Panc1 (cell line): ENCODE measurements at regions not wholly inside any gene's neighbourhood (a gene's known extent, or its start where the extent isn't known, plus 50 kb on each side); places are given as distances from the start of the nearest gene placed in this dataset.
A peak's percentile ranks its signal among the peaks of the same experiment; 100 is the strongest.
"Not testable (repeated sequence)": the region's sequence is repeated elsewhere in the genome, so short reads cannot be mapped to it uniquely, and the experiment has no call there.

Source experiments
- ATAC-seq: fragments of 200-7000 bp; cut with Tn5 transposase; 2 replicates; pipeline ENCODE4 v1.9.1; 2020; ENCODE audit warnings: mild to moderate bottlenecking, moderate library complexity
- BruUV-seq: library from RNA; stranded (reverse); fragments of 400-500 nt; replicated peaks from 2 replicates; lab custom pipeline; 2021; lab: Mats Ljungman, UMichigan
- CTCF ChIA-PET: fragments of 300-600 bp; sonication (Branson Sonifier 250); formaldehyde crosslinking; loops from one replicate; lab custom pipeline; 2022; ENCODE audit warnings: antibody characterized with exemption; lab: Charles Lee
- POLR2A ChIA-PET: fragments of 300-600 bp; sonication (Branson Sonifier 250); formaldehyde crosslinking; loops from one replicate; lab custom pipeline; 2022; ENCODE audit warnings: antibody characterized with exemption; lab: Charles Lee
- DNase-seq: peaks from one replicate; pipeline ENCODE4 v3.0.0-alpha.2; 2010; ENCODE audit warnings: low read depth, low spot score
- H3K27ac ChIP-seq: 2 replicates; pipeline ENCODE4 v1.5.1; 2011; ENCODE audit warnings: mild to moderate bottlenecking, low read length, inconsistent platforms
- H3K27me3 ChIP-seq: fragments of 200-500 bp; sonication (Bioruptor generic); 2 replicates; pipeline ENCODE4 v1.6.0; 2014; ENCODE audit warnings: low read length, inconsistent platforms; ENCODE audit not compliant: control insufficient read depth, insufficient read depth
- H3K36me3 ChIP-seq: fragments of 200-500 bp; sonication (Bioruptor generic); 2 replicates; pipeline ENCODE4 v1.5.1; 2014; ENCODE audit warnings: inconsistent platforms, mild to moderate bottlenecking, low read length, moderate library complexity; ENCODE audit not compliant: control insufficient read depth, insufficient read depth
- H3K4me1 ChIP-seq: 2 replicates; pipeline ENCODE4 v1.5.1; 2011; ENCODE audit warnings: inconsistent platforms, mild to moderate bottlenecking, low read length, moderate library complexity; ENCODE audit not compliant: control insufficient read depth, insufficient read depth
- H3K4me3 ChIP-seq, 2 experiments: 2 replicates each; pipeline ENCODE4 v1.5.1; 2011 to 2012; ENCODE audit warnings: low read depth in 2 of 2, low read length in 2 of 2, mild to moderate bottlenecking in 2 of 2, inconsistent platforms in 1 of 2, moderate library complexity in 1 of 2
- H3K9me3 ChIP-seq: fragments of 200-500 bp; sonication (Bioruptor generic); 2 replicates; pipeline ENCODE4 v1.5.1; 2014; ENCODE audit warnings: low read depth, mild to moderate bottlenecking, inconsistent platforms, low read length, moderate library complexity; ENCODE audit not compliant: control insufficient read depth, insufficient read depth
- in situ Hi-C: cut with HindIII; loops from 2 replicates; pipeline ENCODE4 v1.10.0; 2016; ENCODE audit warnings: low sequenced_read_pairs, low pct_unique_long_range_greater_than_20kb
- intact Hi-C: fragments of 100-400 bp; cut with micrococcal nuclease; formaldehyde crosslinking; loops from one replicate; pipeline ENCODE4 v1.10.0; 2022; ENCODE audit not compliant: unreplicated experiment

DNA sequence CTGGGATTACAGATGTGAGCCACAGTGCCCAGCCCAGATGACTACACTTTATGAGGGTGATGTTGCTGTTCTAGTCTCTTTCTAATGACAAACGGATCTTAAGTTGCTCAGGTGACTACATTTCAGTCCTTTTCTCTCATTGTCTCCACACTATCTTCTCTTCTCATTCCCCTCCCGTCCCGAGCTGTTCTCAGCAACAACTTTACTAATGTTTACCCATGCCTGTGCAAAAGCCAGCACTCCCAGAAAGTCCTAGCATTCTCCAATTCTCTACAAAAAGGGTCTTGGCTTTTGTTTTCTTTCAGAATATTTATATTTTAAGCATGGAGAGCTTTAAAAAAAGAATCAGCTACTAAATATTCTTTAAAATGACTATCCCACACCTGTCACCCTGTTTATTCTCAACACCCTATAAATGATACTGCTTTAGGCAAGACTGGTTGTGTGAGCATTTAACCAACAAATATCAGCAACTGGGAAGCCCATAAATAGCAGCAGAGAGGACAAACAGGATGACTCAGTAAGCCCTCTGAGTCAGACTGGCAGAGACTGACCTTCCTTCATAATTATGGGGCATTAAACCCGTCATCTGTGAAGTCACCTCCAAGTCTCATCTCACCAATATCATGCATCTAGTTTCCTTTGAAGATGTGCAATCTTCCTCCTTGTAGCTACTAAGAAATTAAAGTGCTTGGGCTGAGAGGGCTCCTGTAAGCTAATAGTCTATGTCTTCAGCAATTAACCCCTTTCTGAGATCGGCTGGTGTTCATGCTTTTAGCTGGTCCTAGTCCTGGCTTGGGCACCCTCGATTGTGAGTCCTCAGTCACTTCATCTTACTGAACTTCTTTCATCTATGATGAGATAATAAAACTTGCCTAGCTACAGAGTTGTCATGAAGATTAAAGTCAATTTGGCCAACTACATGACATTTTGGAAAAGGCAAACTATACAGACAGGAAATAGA is 72.6 kb upstream of the KIF2A start:
- CTCF ChIA-PET, POLR2A ChIA-PET, H3K4me3 ChIP-seq, H3K27ac ChIP-seq, in situ Hi-C loops, BruUV-seq, H3K4me1 ChIP-seq, H3K9me3 ChIP-seq, intact Hi-C loops, H3K36me3 ChIP-seq, H3K27me3 ChIP-seq: not testable (repeated sequence)
- ATAC-seq (peak; percentile 97), DNase-seq (peak; percentile 48)

DNA sequence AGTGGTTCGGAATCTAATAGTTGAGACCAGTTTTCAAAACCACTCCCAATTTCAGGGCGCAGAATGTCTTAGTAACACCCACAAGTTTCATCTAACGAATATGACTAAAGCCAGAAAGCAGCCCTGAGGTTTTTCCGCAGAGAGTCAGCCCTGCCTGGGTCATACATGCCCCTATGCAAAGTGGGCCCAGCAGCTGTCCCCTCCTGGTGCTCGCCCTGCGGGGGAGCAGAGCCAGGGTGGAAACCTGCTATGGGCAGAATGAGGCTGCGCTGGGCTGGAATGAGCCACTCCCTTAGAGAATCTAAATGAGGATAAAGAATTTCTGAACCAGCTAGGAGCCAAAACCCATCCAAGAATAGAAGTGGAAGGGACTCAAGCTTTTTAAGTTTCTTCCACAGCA is 69.4 kb upstream of the KIF2A start:
- POLR2A ChIA-PET, BruUV-seq, intact Hi-C loops, DNase-seq, H3K4me3 ChIP-seq, H3K27me3 ChIP-seq, ATAC-seq, H3K27ac ChIP-seq, CTCF ChIA-PET, H3K9me3 ChIP-seq, H3K36me3 ChIP-seq, in situ Hi-C loops, H3K4me1 ChIP-seq: not testable (repeated sequence)

DNA sequence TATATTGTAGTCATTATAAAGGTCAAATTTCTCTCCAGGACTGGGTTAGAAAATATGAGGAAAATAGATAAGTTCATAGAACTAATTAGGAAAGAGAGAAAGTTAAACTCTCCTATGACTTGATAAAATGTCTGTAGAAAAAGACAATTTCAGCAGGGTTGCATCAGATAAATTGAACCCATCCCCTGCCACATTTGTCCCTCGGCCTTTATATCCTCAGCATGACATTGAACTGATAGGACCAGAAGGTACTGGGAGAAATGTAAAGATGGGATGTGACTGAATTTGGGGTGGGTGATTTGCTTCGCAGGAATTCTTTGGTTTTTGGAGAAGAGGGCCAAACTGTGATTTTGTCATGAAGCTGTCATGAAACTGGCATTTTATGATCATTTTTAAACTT is 68.1 kb upstream of the KIF2A start:
- H3K4me3 ChIP-seq, intact Hi-C loops, ATAC-seq, H3K9me3 ChIP-seq, H3K27ac ChIP-seq, H3K36me3 ChIP-seq, DNase-seq, BruUV-seq, in situ Hi-C loops, CTCF ChIA-PET, H3K27me3 ChIP-seq, H3K4me1 ChIP-seq: not testable (repeated sequence)
- POLR2A ChIA-PET: interaction anchor here (0.6 kb wide), 1 partner anchor 32 kb away, joined by 4 read pairs; no protein-coding TSS in a partner anchor

DNA sequence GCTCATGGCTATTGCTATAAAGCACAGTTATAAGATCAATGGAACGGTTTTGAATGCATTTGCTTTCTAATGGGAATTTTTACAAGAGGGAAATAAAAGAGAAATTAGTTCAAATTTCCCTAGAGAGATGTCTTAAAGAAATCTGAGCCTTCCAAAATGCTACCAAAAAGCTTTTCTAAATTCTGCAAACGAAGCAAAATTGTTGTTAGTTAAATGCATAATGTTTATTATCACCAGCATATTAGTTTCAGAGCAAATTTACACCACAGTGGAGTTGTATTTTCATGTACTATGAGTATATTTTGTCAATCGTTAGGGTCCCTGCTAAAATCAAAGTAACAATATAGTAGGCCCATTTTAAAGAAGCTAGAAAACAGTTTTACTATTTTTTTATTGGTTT is 67.4 kb upstream of the KIF2A start:
- in situ Hi-C loops, DNase-seq, H3K9me3 ChIP-seq, intact Hi-C loops, H3K27me3 ChIP-seq, H3K36me3 ChIP-seq, ATAC-seq, BruUV-seq, CTCF ChIA-PET, H3K4me1 ChIP-seq, H3K4me3 ChIP-seq, H3K27ac ChIP-seq: not testable (repeated sequence)
- POLR2A ChIA-PET: interaction anchor here (0.6 kb wide), 1 partner anchor 32 kb away, joined by 4 read pairs; no protein-coding TSS in a partner anchor

DNA sequence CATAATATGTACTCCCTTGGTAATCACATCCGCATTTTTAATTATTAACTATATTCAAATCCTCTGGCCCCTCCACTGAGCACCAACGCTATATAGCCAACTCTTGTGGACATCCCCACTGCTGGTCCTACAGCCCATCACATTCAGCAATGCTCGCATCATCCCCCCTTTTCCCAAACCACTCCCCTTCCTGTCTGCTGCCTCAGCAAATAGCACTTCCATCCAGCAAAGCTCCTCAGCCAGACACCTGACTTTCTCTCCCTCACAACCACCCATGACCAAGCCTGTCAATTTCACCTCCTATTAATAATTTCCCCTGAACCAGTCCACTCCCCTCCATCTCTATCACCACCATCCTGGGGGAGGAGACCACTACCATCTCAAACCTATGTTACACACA is 65.5 kb upstream of the KIF2A start:
- H3K4me1 ChIP-seq, intact Hi-C loops, in situ Hi-C loops, CTCF ChIA-PET, H3K9me3 ChIP-seq, H3K27ac ChIP-seq, ATAC-seq, H3K27me3 ChIP-seq, POLR2A ChIA-PET, DNase-seq, BruUV-seq, H3K4me3 ChIP-seq, H3K36me3 ChIP-seq: not testable (repeated sequence)

DNA sequence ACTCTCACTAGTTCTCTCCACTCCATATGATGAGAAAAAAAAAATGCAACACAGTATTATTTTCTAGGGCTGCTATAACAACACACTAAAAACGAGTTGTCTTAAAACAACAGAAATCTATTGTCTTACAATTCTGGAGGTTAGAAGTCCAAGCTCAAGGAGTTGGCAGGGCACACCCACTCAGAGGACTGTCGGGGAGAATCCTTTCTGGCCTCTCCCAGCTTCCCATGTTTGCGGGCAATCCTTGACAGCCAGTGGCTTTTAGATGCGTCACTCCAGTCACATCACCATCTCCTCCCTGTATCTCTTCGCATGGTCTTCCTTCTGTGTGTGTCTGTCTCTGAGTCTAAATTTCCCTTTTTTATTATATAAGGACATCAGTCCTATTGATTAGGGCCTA is 64.0 kb upstream of the KIF2A start:
- H3K9me3 ChIP-seq, BruUV-seq, H3K36me3 ChIP-seq, H3K27me3 ChIP-seq, H3K4me1 ChIP-seq, DNase-seq, POLR2A ChIA-PET, ATAC-seq, H3K27ac ChIP-seq, intact Hi-C loops, H3K4me3 ChIP-seq, in situ Hi-C loops, CTCF ChIA-PET: not testable (repeated sequence)

DNA sequence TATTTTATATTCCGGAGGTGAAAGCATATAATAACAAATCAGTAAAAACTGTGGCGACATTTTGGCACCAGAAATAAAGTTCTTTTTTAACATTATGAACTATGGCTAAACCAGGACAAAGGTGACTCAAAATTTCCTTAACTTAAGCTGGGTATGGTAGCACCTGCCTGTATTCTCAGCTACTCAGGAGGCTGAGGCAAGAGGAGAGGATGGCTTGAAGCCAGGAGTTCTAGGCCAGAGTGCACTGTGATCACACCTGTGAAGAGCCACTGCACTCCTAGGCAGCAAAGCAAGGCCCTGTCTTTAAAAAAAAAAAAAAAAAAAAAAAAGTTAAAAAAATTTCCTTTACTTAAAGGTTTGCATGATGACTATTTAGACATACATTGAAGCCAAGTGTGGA is 63.0 kb upstream of the KIF2A start:
- POLR2A ChIA-PET, DNase-seq, H3K27ac ChIP-seq, H3K9me3 ChIP-seq, CTCF ChIA-PET, H3K27me3 ChIP-seq, H3K4me1 ChIP-seq, intact Hi-C loops, H3K4me3 ChIP-seq, in situ Hi-C loops, BruUV-seq, H3K36me3 ChIP-seq, ATAC-seq: not testable (repeated sequence)
